D721Med (cell line): ENCODE measurements at regions not wholly inside any gene's neighbourhood (a gene's known extent, or its start where the extent isn't known, plus 50 kb on each side); places are given as distances from the start of the nearest gene placed in this dataset.
"Not testable (repeated sequence)": the region's sequence is repeated elsewhere in the genome, so short reads cannot be mapped to it uniquely, and the experiment has no call there.

ENCODE experiments used
- DNase-seq: peaks from one replicate; pipeline ENCODE4 v3.0.0; 2011; ENCODE audit warnings: low spot score; ENCODE audit not compliant: insufficient read length
- FAIRE-seq: peaks from 2 replicates; lab custom pipeline; 2011; peaks lifted over from hg19 to GRCh38; lab: Jason Lieb, UNC
- CTCF ChIP-seq: IDR thresholded peaks from 2 replicates; pipeline ENCODE4 v1.5.1; 2012; ENCODE audit warnings: mild to moderate bottlenecking, control low read depth; ENCODE audit not compliant: insufficient read depth; ENCODE audit errors: missing control alignments

- FAIRE-seq = no peak
Observed at GRCh38 chr20:12829170-12829569, 179.6 kb upstream of the SPTLC3 start.

GRCh38 chr20:12833861-12834260 is 174.9 kb upstream of the SPTLC3 start:
- DNase-seq (no peak), FAIRE-seq (no peak)
- no peak for TF ChIP-seq CTCF

More at GRCh38 chr20:12829170-12829569, 179.6 kb upstream of the SPTLC3 start:
- DNase-seq = no peak
- TF ChIP-seq CTCF = no peak

- TF ChIP-seq CTCF = no peak
- no peak for FAIRE-seq
Observed at GRCh38 chr20:12835999-12836398, 172.8 kb upstream of the SPTLC3 start.

GRCh38 chr20:12837646-12838045 is 171.1 kb upstream of the SPTLC3 start:
- TF ChIP-seq CTCF = no peak
- no peak for DNase-seq
- FAIRE-seq = no peak

More at GRCh38 chr20:12835999-12836398, 172.8 kb upstream of the SPTLC3 start:
- no peak for DNase-seq

- TF ChIP-seq CTCF = peak; percentile 20
- no peak for DNase-seq
Observed at GRCh38 chr20:12838261-12838866, 170.4 kb upstream of the SPTLC3 start.

GRCh38 chr20:12847872-12848271 is 160.9 kb upstream of the SPTLC3 start:
- DNase-seq (no peak), FAIRE-seq (no peak)
- no peak for TF ChIP-seq CTCF

More at GRCh38 chr20:12838261-12838866, 170.4 kb upstream of the SPTLC3 start:
- FAIRE-seq = no peak

GRCh38 chr20:12849225-12849910 is 159.4 kb upstream of the SPTLC3 start:
- DNase-seq = no peak
- FAIRE-seq = no peak
- no peak for TF ChIP-seq CTCF

- not testable (repeated sequence) for DNase-seq, FAIRE-seq
Observed at GRCh38 chr20:12857643-12858042, 151.1 kb upstream of the SPTLC3 start.
